HCT116 (cell line): ENCODE measurements at regions not wholly inside any gene's neighbourhood (a gene's known extent, or its start where the extent isn't known, plus 50 kb on each side); places are given as distances from the start of the nearest gene placed in this dataset.

ENCODE experiments used
- ATAC-seq: fragments of 200-7000 bp; cut with Tn5 transposase; 2 replicates; pipeline ENCODE4 v1.9.1; 2020; ENCODE audit warnings: mild to moderate bottlenecking, moderate library complexity
- BruUV-seq: library from RNA; stranded (reverse); fragments of 400-500 nt; replicated peaks from 2 replicates; lab custom pipeline; 2021; lab: Mats Ljungman, UMichigan
- CTCF ChIA-PET: fragments of 300-600 bp; sonication (Branson Sonifier 250); formaldehyde crosslinking; loops from one replicate; lab custom pipeline; 2021; ENCODE audit warnings: antibody characterized with exemption; lab: Charles Lee
- POLR2A ChIA-PET: fragments of 300-600, 350-600 bp; sonication (Branson Sonifier 250); formaldehyde crosslinking; loops from one replicate; lab custom pipeline; 2021; ENCODE audit warnings: antibody characterized with exemption; lab: Charles Lee
- RAD21 ChIA-PET, 2 experiments: fragments of 300-600 bp; sonication (Branson Sonifier 250); formaldehyde crosslinking; loops; one replicate each; lab custom pipeline; 2023; ENCODE audit warnings: low total read pairs in 2 of 2; ENCODE audit not compliant: uncharacterized antibody in 2 of 2, unreplicated experiment in 2 of 2, low non-redundant PET in 1 of 2; lab: Charles Lee
- DNase-seq: peaks from one replicate; pipeline ENCODE4 v3.0.0-alpha.2; 2010; ENCODE audit warnings: low read depth, low spot score
- H2AFZ ChIP-seq: fragments of 200-600 bp; shearing (Covaris generic), sonication (generic); 2 replicates; pipeline ENCODE4 v1.6.1; 2017; ENCODE audit warnings: low read depth, mixed run types, mixed read lengths, antibody characterized with exemption, low read length; ENCODE audit not compliant: poor library complexity, severe bottlenecking
- H3K27ac ChIP-seq: 2 replicates; pipeline ENCODE4 v1.5.1; 2012; ENCODE audit warnings: low read depth, low read length
- H3K27me3 ChIP-seq: fragments of 200-600 bp; sonication (generic); 2 replicates; pipeline ENCODE4 v1.6.1; 2016; ENCODE audit warnings: mixed run types, low read length, mixed read lengths; ENCODE audit not compliant: insufficient read depth
- H3K36me3 ChIP-seq, 2 experiments: fragments of 200-500 bp in 1 of 2; fragments of 200-600 bp in 1 of 2; sonication (Bioruptor generic) in 1 of 2; sonication (generic) in 1 of 2; 2 replicates each; pipeline versions ENCODE4 v1.5.1 to v1.6.1; 2014 to 2016; ENCODE audit warnings: low read length in 2 of 2, inconsistent platforms in 1 of 2, mixed read lengths in 1 of 2, mixed run types in 1 of 2; ENCODE audit not compliant: insufficient read depth in 2 of 2, control insufficient read depth in 1 of 2
- H3K4me1 ChIP-seq, 2 experiments: fragments of 200-600 bp in 1 of 2; sonication (generic) in 1 of 2; 2 replicates each; pipeline versions ENCODE4 v1.5.1 to v1.6.1; 2012 to 2017; ENCODE audit warnings: low read length in 2 of 2, inconsistent platforms in 1 of 2, mild to moderate bottlenecking in 1 of 2, mixed read lengths in 1 of 2, mixed run types in 1 of 2, moderate library complexity in 1 of 2; ENCODE audit not compliant: insufficient read depth in 2 of 2, control insufficient read depth in 1 of 2
- H3K4me2 ChIP-seq: fragments of 200-600 bp; sonication (generic); 2 replicates; pipeline ENCODE4 v1.6.1; 2017; ENCODE audit warnings: mixed run types, low read length, mixed read lengths
- H3K4me3 ChIP-seq, 2 experiments: fragments of 200-600 bp in 1 of 2; sonication (generic) in 1 of 2; replicated peaks in 1 of 2; 2 replicates each; pipeline ENCODE4 v1.5.1; 2011 to 2016; ENCODE audit warnings: low read length in 2 of 2, control low read depth in 1 of 2, low read depth in 1 of 2, mild to moderate bottlenecking in 1 of 2, mixed read lengths in 1 of 2, mixed run types in 1 of 2
- H3K79me2 ChIP-seq: fragments of 200-600 bp; sonication (generic); 2 replicates; pipeline ENCODE4 v1.6.1; 2017; ENCODE audit warnings: mild to moderate bottlenecking, mixed run types, low read length, moderate library complexity, mixed read lengths; ENCODE audit not compliant: insufficient read depth
- H3K9ac ChIP-seq: fragments of 200-600 bp; sonication (generic); 2 replicates; pipeline ENCODE4 v1.6.1; 2016; ENCODE audit warnings: low read length, mixed read lengths
- H3K9me2 ChIP-seq: fragments of 200-600 bp; sonication (generic), shearing (Covaris generic); 2 replicates; pipeline ENCODE4 v1.6.1; 2017; ENCODE audit warnings: mixed run types, mild to moderate bottlenecking, moderate library complexity; ENCODE audit not compliant: insufficient read depth
- H3K9me3 ChIP-seq, 2 experiments: fragments of 200-500 bp in 1 of 2; fragments of 200-600 bp in 1 of 2; sonication (Bioruptor generic) in 1 of 2; sonication (generic) in 1 of 2; 2 replicates each; pipeline ENCODE4 v1.6.1; 2014 to 2017; ENCODE audit warnings: low read length in 2 of 2, mixed read lengths in 2 of 2, inconsistent platforms in 1 of 2, low read depth in 1 of 2, mild to moderate bottlenecking in 1 of 2, mixed run types in 1 of 2, moderate library complexity in 1 of 2; ENCODE audit not compliant: control insufficient read depth in 1 of 2, insufficient read depth in 1 of 2
- H4K20me1 ChIP-seq: fragments of 200-600 bp; sonication (generic), shearing (Covaris generic); 2 replicates; pipeline ENCODE4 v1.6.1; 2017; ENCODE audit warnings: mixed run types, mild to moderate bottlenecking, moderate library complexity; ENCODE audit not compliant: insufficient read depth
- EGR1 ChIP-seq: IDR thresholded peaks from 2 replicates; pipeline ENCODE4 v1.6.1; 2012; ENCODE audit warnings: low read depth
- ELF1 ChIP-seq: IDR thresholded peaks from 2 replicates; pipeline ENCODE4 v1.6.1; 2012; ENCODE audit warnings: low read depth, borderline replicate concordance
- EZH2 ChIP-seq: fragments of 200-600 bp; sonication (generic); IDR thresholded peaks from 2 replicates; pipeline ENCODE4 v1.6.1; 2017; ENCODE audit warnings: antibody characterized with exemption, mixed run types
- EZH2phosphoT487 ChIP-seq: fragments of 200-600 bp; IDR thresholded peaks from 2 replicates; pipeline ENCODE4 v1.6.1; 2018; ENCODE audit warnings: antibody characterized with exemption, borderline replicate concordance
- JUND ChIP-seq: IDR thresholded peaks from 2 replicates; pipeline ENCODE4 v1.6.1; 2012
- POLR2A ChIP-seq: IDR thresholded peaks from 2 replicates; pipeline ENCODE4 v1.7.0; 2011; ENCODE audit warnings: borderline replicate concordance; ENCODE audit not compliant: insufficient read depth, insufficient read length; ENCODE audit errors: extremely low read depth
- POLR2AphosphoS5 ChIP-seq: IDR thresholded peaks from 2 replicates; pipeline ENCODE4 v1.6.1; 2011; ENCODE audit warnings: mild to moderate bottlenecking, low read depth, low read length, moderate library complexity
- SP1 ChIP-seq: IDR thresholded peaks from 2 replicates; pipeline ENCODE4 v1.6.1; 2012; ENCODE audit warnings: low read depth
- SRF ChIP-seq: IDR thresholded peaks from 2 replicates; pipeline ENCODE4 v1.6.1; 2012; ENCODE audit warnings: low read depth
- ZFX ChIP-seq: fragments of 450-650 bp; IDR thresholded peaks from 2 replicates; pipeline ENCODE4 v1.6.1; 2017
- ZNF274 ChIP-seq: fragments of 200-500 bp; sonication (Bioruptor generic); IDR thresholded peaks from 2 replicates; pipeline ENCODE4 v1.6.1; 2014; ENCODE audit warnings: mild to moderate bottlenecking, low read depth, low read length, inconsistent platforms
- intact Hi-C: fragments of 100-400 bp; cut with micrococcal nuclease; formaldehyde crosslinking; loops from 2 replicates; pipeline ENCODE4 v1.10.0; 2022
- TF ChIP-seq, protein P1 (sequence below): IDR thresholded peaks from 2 replicates; pipeline ENCODE4 v1.6.1; 2012
- TF ChIP-seq, protein P2 (sequence below), 3 experiments: fragments of 200-600 bp in 1 of 3; sonication (generic) in 1 of 3; IDR thresholded peaks in 2 of 3; conservative IDR thresholded peaks in 1 of 3; 2 replicates each; pipeline ENCODE4 v1.5.1; 2012 to 2017; ENCODE audit warnings: low read depth in 2 of 3, low read length in 2 of 3, antibody characterized with exemption in 1 of 3, borderline replicate concordance in 1 of 3, control low read depth in 1 of 3, mild to moderate bottlenecking in 1 of 3, mixed read lengths in 1 of 3, mixed run types in 1 of 3, moderate library complexity in 1 of 3; ENCODE audit not compliant: insufficient read depth in 1 of 3
- TF ChIP-seq, protein P3 (sequence below): IDR thresholded peaks from 2 replicates; pipeline ENCODE4 v1.6.1; 2011; ENCODE audit warnings: mild to moderate bottlenecking, low read length, moderate library complexity; ENCODE audit not compliant: insufficient replicate concordance; ENCODE audit errors: extremely low read depth

DNA sequence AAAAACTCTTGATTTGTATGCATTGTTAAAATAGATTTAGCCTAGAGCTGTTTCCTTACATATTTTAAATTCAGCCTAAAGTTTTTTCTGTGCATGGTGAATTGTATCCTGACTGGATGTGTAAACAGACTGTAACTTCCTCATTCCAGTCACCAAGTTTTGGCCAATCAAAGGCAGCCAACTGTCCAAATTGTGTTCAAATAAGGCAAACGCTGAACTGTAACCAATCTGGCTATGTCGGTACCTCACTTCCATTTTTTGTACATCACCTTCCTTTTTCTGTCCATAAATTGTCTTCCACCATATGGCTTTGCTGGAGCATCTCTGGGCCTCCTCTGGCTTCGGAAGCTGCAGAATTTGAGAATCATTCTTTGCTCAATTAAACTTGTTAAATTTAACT, 1921.9 kb upstream of the SEL1L start:
- H3K9me2 ChIP-seq: no peaks in the 10 kb centered on the region
- H3K9ac ChIP-seq: no peak overlapping the region

More for the DNA sequence above, 1921.9 kb upstream of the SEL1L start:
- no TSS peak for BruUV-seq
- TF ChIP-seq POLR2A (no peak), ZFX (no peak), EZH2 (no peak), SRF (no peak), JUND (no peak), EGR1 (no peak), SP1 (no peak), POLR2AphosphoS5 (no peak), ZNF274 (no peak), ELF1 (no peak), EZH2phosphoT487 (no peak)
- TF ChIP-seq, protein P1, sequence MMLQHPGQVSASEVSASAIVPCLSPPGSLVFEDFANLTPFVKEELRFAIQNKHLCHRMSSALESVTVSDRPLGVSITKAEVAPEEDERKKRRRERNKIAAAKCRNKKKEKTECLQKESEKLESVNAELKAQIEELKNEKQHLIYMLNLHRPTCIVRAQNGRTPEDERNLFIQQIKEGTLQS: no peak
- TF ChIP-seq, protein P2, sequence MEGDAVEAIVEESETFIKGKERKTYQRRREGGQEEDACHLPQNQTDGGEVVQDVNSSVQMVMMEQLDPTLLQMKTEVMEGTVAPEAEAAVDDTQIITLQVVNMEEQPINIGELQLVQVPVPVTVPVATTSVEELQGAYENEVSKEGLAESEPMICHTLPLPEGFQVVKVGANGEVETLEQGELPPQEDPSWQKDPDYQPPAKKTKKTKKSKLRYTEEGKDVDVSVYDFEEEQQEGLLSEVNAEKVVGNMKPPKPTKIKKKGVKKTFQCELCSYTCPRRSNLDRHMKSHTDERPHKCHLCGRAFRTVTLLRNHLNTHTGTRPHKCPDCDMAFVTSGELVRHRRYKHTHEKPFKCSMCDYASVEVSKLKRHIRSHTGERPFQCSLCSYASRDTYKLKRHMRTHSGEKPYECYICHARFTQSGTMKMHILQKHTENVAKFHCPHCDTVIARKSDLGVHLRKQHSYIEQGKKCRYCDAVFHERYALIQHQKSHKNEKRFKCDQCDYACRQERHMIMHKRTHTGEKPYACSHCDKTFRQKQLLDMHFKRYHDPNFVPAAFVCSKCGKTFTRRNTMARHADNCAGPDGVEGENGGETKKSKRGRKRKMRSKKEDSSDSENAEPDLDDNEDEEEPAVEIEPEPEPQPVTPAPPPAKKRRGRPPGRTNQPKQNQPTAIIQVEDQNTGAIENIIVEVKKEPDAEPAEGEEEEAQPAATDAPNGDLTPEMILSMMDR (IDR thresholded peaks at IDR 0.05 in 2 of 3, conservative IDR thresholded peaks at IDR 0.05 in 1 of 3; ENCODE audit: borderline replicate concordance in 1 of 3, insufficient read depth in 1 of 3, low read depth in 2 of 3, low read length in 2 of 3): no peak
- TF ChIP-seq, protein P3, sequence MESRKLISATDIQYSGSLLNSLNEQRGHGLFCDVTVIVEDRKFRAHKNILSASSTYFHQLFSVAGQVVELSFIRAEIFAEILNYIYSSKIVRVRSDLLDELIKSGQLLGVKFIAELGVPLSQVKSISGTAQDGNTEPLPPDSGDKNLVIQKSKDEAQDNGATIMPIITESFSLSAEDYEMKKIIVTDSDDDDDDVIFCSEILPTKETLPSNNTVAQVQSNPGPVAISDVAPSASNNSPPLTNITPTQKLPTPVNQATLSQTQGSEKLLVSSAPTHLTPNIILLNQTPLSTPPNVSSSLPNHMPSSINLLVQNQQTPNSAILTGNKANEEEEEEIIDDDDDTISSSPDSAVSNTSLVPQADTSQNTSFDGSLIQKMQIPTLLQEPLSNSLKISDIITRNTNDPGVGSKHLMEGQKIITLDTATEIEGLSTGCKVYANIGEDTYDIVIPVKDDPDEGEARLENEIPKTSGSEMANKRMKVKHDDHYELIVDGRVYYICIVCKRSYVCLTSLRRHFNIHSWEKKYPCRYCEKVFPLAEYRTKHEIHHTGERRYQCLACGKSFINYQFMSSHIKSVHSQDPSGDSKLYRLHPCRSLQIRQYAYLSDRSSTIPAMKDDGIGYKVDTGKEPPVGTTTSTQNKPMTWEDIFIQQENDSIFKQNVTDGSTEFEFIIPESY: no peak
- no peaks in the 10 kb centered on the region for H3K4me1 ChIP-seq
- RAD21 ChIA-PET: no interaction called here
- H3K27me3 ChIP-seq: no peaks in the 10 kb centered on the region
- no peak overlapping the region for H3K4me2 ChIP-seq
- no peak overlapping the region for H2AFZ ChIP-seq
- DNase-seq: no peak
- peaks cover 8 to 26% of the 10 kb centered on the region in 2 experiments; a peak in 2 of 4 replicates for H3K9me3 ChIP-seq
- no peak overlapping the region for H3K27ac ChIP-seq
- CTCF ChIA-PET: no interaction called here
- intact Hi-C loops: no loop called here
- H3K36me3 ChIP-seq: no peaks in the 10 kb centered on the region
- ATAC-seq: no peak
- H4K20me1 ChIP-seq: no peaks in the 10 kb centered on the region
- POLR2A ChIA-PET: no interaction called here
- H3K4me3 ChIP-seq: no peak overlapping the region
- H3K79me2 ChIP-seq: no peaks in the 10 kb centered on the region
